DND-41 (cell line): ENCODE measurements at regions not wholly inside any gene's neighbourhood (a gene's known extent, or its start where the extent isn't known, plus 50 kb on each side); places are given as distances from the start of the nearest gene placed in this dataset.

Experiments used
- ATAC-seq: fragments of 200-7000 bp; cut with Tn5 transposase; 3 replicates; pipeline ENCODE4 v1.9.1; 2021; ENCODE audit warnings: low read depth; ENCODE audit not compliant: insufficient read depth
- DNase-seq: peaks from one replicate; pipeline ENCODE4 v3.0.0-alpha.2; 2020
- H2AFZ ChIP-seq: 2 replicates; pipeline ENCODE4 v1.6.0; 2012; ENCODE audit warnings: low read depth, low read length
- H3K27ac ChIP-seq: 2 replicates; pipeline ENCODE4 v1.5.1; 2012; ENCODE audit warnings: low read length, inconsistent platforms
- H3K27me3 ChIP-seq: fragments of 200-600 bp; sonication (generic); 2 replicates; pipeline ENCODE4 v1.6.0; 2012; ENCODE audit warnings: low read length, mild to moderate bottlenecking, inconsistent platforms; ENCODE audit not compliant: insufficient read depth, poor library complexity
- H3K36me3 ChIP-seq: 2 replicates; pipeline ENCODE4 v1.5.1; 2012; ENCODE audit warnings: low read length, inconsistent platforms; ENCODE audit not compliant: insufficient read depth
- H3K4me1 ChIP-seq: 2 replicates; pipeline ENCODE4 v1.5.1; 2012; ENCODE audit warnings: mild to moderate bottlenecking, low read length; ENCODE audit not compliant: insufficient read depth
- H3K4me2 ChIP-seq: 2 replicates; pipeline ENCODE4 v1.6.0; 2012; ENCODE audit warnings: mild to moderate bottlenecking, moderate library complexity, low read length, inconsistent platforms; ENCODE audit not compliant: insufficient read depth
- H3K4me3 ChIP-seq, 2 experiments: fragments of 200-600 bp in 1 of 2; shearing (Covaris generic) in 1 of 2; 2 replicates each; pipeline ENCODE4 v1.5.1; 2012 to 2016; ENCODE audit warnings: inconsistent platforms in 2 of 2, low read length in 2 of 2, mild to moderate bottlenecking in 2 of 2, low read depth in 1 of 2, moderate library complexity in 1 of 2
- H3K79me2 ChIP-seq: 2 replicates; pipeline ENCODE4 v1.6.0; 2012; ENCODE audit warnings: low read length, inconsistent platforms; ENCODE audit not compliant: insufficient read depth
- H3K9ac ChIP-seq: 2 replicates; pipeline ENCODE4 v1.6.0; 2012; ENCODE audit warnings: low read depth, mild to moderate bottlenecking, inconsistent platforms, low read length, moderate library complexity
- H3K9me3 ChIP-seq: 2 replicates; pipeline ENCODE4 v1.5.1; 2012; ENCODE audit warnings: low read length, moderate library complexity, mild to moderate bottlenecking, inconsistent platforms; ENCODE audit not compliant: insufficient read depth, severe bottlenecking
- H4K20me1 ChIP-seq: 2 replicates; pipeline ENCODE4 v1.6.0; 2012; ENCODE audit warnings: low read length; ENCODE audit not compliant: insufficient read depth
- EZH2 ChIP-seq: IDR thresholded peaks from 3 replicates; pipeline ENCODE4 v1.6.1; 2012; ENCODE audit warnings: borderline replicate concordance, low read depth, mild to moderate bottlenecking, moderate library complexity, low read length, inconsistent platforms; ENCODE audit not compliant: severe bottlenecking
- TF ChIP-seq, protein P1 (sequence below): IDR thresholded peaks from 2 replicates; pipeline ENCODE4 v1.5.1; 2012; ENCODE audit warnings: borderline replicate concordance, low read length, moderate library complexity, mild to moderate bottlenecking; ENCODE audit not compliant: poor library complexity, severe bottlenecking; ENCODE audit errors: extremely low read depth

DNA sequence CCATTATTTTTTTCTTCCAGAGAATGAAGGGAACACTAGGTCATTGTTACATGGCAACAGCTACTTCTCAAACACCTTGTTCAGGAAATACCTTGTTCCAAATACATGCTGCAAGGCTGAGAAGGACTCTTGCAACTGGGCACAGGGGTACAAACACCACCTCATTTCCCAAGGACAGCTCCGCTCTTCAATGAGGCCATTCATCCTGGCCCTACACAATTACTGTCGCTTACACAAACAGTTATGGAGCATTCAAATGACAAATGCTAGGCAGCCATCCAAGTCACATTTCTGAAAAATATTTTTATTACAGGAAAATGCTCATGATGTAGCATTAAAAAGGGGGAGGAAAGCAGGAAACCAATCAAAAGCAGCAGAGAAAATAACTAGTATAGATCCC is 611.9 kb downstream of the DHX35 start:
- no peak overlapping the region for H3K27ac ChIP-seq
- H4K20me1 ChIP-seq, result no peaks in the 10 kb centered on the region
- no peak for DNase-seq
- H2AFZ ChIP-seq, result no peak overlapping the region
- H3K4me2 ChIP-seq, result no peak overlapping the region
- ATAC-seq, result no peak
- no peaks in the 10 kb centered on the region for H3K4me1 ChIP-seq
- no peaks in the 10 kb centered on the region for H3K36me3 ChIP-seq
- no peaks in the 10 kb centered on the region for H3K79me2 ChIP-seq
- no peaks in the 10 kb centered on the region for H3K27me3 ChIP-seq
- TF ChIP-seq, protein P1, sequence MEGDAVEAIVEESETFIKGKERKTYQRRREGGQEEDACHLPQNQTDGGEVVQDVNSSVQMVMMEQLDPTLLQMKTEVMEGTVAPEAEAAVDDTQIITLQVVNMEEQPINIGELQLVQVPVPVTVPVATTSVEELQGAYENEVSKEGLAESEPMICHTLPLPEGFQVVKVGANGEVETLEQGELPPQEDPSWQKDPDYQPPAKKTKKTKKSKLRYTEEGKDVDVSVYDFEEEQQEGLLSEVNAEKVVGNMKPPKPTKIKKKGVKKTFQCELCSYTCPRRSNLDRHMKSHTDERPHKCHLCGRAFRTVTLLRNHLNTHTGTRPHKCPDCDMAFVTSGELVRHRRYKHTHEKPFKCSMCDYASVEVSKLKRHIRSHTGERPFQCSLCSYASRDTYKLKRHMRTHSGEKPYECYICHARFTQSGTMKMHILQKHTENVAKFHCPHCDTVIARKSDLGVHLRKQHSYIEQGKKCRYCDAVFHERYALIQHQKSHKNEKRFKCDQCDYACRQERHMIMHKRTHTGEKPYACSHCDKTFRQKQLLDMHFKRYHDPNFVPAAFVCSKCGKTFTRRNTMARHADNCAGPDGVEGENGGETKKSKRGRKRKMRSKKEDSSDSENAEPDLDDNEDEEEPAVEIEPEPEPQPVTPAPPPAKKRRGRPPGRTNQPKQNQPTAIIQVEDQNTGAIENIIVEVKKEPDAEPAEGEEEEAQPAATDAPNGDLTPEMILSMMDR, result no peak
- no peak for TF ChIP-seq EZH2
- H3K4me3 ChIP-seq, result no peak overlapping the region
- peaks cover 4% of the 10 kb centered on the region for H3K9me3 ChIP-seq
- no peak overlapping the region for H3K9ac ChIP-seq

DNA sequence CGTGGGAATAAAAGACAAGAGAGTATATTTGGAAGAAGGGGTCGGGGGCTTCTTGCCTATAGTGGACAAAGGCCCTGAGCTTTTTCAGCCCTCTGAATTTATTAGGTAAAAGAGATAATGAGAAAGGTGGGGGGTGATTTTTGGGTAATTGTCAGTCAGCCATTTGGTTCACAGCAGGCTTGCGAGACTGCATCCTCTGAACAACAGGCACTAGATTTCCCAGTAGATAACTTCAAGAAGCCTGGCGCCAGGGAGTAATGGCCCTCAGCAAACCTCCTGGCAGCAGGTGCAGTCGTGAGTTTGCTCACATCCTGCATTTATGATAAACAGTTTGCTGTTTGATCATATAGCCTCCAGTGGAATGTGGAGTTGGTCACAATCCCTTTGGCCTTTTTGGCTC is 609.0 kb downstream of the DHX35 start:
- TF ChIP-seq EZH2, result no peak
- TF ChIP-seq, protein P1, result no peak
- no peak overlapping the region for H3K9ac ChIP-seq
- ATAC-seq, result peak; percentile 59; the same call in 2 of the 3 replicates
- H3K4me2 ChIP-seq, result no peak overlapping the region
- H3K36me3 ChIP-seq, result no peaks in the 10 kb centered on the region
- H3K27me3 ChIP-seq, result no peaks in the 10 kb centered on the region
- no peak overlapping the region for H3K4me3 ChIP-seq
- H3K9me3 ChIP-seq, result peaks cover 4% of the 10 kb centered on the region
- DNase-seq, result peak; percentile 43
- no peak overlapping the region for H3K27ac ChIP-seq
- H2AFZ ChIP-seq, result no peak overlapping the region
- H3K4me1 ChIP-seq, result peaks cover 7% of the 10 kb centered on the region; the same call in 1 of the 2 replicates
- no peaks in the 10 kb centered on the region for H4K20me1 ChIP-seq
- no peaks in the 10 kb centered on the region for H3K79me2 ChIP-seq

DNA sequence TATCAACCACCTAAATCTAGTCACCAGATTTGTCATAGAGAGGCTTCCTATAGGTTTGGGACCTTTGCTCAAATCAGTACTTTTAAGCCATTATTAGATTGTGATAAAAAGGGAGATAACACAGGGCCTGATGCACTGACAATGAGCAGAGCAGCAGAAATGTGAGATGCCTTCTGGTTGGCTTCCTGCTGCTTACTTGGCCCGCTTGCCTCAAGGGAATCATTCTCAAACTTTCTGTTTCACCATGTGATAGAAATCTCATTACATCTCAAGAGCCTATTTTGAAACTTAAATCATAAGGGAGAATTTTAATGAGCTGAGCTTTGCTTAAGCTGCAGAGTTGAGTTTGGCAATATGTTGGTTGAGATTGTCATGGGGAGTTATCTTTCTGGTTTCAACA is 606.0 kb downstream of the DHX35 start:
- Histone ChIP-seq H4K20me1 (no peaks in the 10 kb centered on the region), H3K4me3 (no peak overlapping the region), H3K9me3 (no peaks in the 10 kb centered on the region), H3K4me1 (peaks cover 7% of the 10 kb centered on the region; the same call in 1 of the 2 replicates), H3K79me2 (no peaks in the 10 kb centered on the region), H3K9ac (no peak overlapping the region), H3K36me3 (no peaks in the 10 kb centered on the region), H3K27me3 (no peaks in the 10 kb centered on the region), H3K27ac (no peak overlapping the region), H2AFZ (no peak overlapping the region), H3K4me2 (no peak overlapping the region)
- TF ChIP-seq, protein P1, result no peak
- no peak for TF ChIP-seq EZH2
- ATAC-seq, result no peak; the same call in 2 of the 3 replicates
- DNase-seq, result no peak

DNA sequence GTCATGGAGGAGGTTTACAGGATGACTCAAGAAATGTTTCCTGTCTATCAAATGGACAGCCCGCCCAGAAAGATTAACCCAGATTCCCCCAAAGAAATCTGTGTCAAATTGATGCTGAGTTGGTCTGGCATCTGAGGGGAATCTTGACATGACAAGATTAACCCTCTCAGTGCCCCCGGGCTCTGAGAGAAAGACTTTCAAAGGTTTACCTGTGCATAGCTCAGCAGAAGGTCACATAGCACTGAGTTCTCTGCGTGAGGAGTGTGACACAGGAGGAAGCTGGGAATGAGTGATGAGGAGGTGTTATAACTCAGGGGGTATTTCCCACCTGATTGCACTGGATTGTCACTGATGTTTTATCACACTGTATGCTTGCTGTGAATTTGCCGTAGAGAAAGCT is 601.2 kb downstream of the DHX35 start:
- no peak for ATAC-seq
- H3K4me3 ChIP-seq, result no peak overlapping the region
- H3K36me3 ChIP-seq, result no peaks in the 10 kb centered on the region
- no peak overlapping the region for H3K9ac ChIP-seq
- H3K27me3 ChIP-seq, result no peaks in the 10 kb centered on the region
- DNase-seq, result no peak
- H3K27ac ChIP-seq, result no peak overlapping the region
- H3K4me1 ChIP-seq, result peaks cover 6% of the 10 kb centered on the region; the same call in 1 of the 2 replicates
- TF ChIP-seq, protein P1, result no peak
- no peak for TF ChIP-seq EZH2
- no peaks in the 10 kb centered on the region for H3K9me3 ChIP-seq
- H3K4me2 ChIP-seq, result no peak overlapping the region
- no peaks in the 10 kb centered on the region for H3K79me2 ChIP-seq
- no peaks in the 10 kb centered on the region for H4K20me1 ChIP-seq
- no peak overlapping the region for H2AFZ ChIP-seq
